PFSK-1 (cell line): ENCODE measurements at regions not wholly inside any gene's neighbourhood (a gene's known extent, or its start where the extent isn't known, plus 50 kb on each side); places are given as distances from the start of the nearest gene placed in this dataset.

Source experiments
- POLR2AphosphoS5 ChIP-seq: IDR thresholded peaks from 2 replicates; pipeline ENCODE4 v1.6.1; 2012; ENCODE audit warnings: low read depth, mild to moderate bottlenecking, control low read depth, low read length, moderate library complexity
- REST ChIP-seq, 2 experiments: IDR thresholded peaks; 2 replicates each; pipeline versions ENCODE4 v1.6.1 to v1.8.0; 2011 to 2012; ENCODE audit warnings: low read depth in 2 of 2, low read length in 2 of 2, control low read depth in 1 of 2, inconsistent platforms in 1 of 2, mild to moderate bottlenecking in 1 of 2, moderate library complexity in 1 of 2; ENCODE audit not compliant: insufficient read depth in 1 of 2

GRCh38 chr2:226445216-226445861 is 354.3 kb downstream of the IRS1 start:
- TF ChIP-seq POLR2AphosphoS5 (no peak), REST (IDR thresholded peaks at IDR 0.05; ENCODE audit: insufficient read depth in 1 of 2, low read depth in 2 of 2, low read length in 2 of 2) (no peak)
